Tibial artery (tissue), 4 donors: ENCODE measurements at regions not wholly inside any gene's neighbourhood (a gene's known extent, or its start where the extent isn't known, plus 50 kb on each side); places are given as distances from the start of the nearest gene placed in this dataset.

Experiments
- DNase-seq, 2 donors: peaks; one replicate each; pipeline ENCODE4 v3.0.0-alpha.2; 2019
- H3K27ac ChIP-seq, 2 donors: fragments of 200-600 bp; sonication (generic) in 1 of 2; 1 replicate in 1 of 2; 2 replicates in 1 of 2; pipeline ENCODE4 v1.5.1; 2018 to 2019; ENCODE audit warnings: mild to moderate bottlenecking in 1 of 2
- H3K27me3 ChIP-seq, 2 donors: fragments of 200-600 bp; sonication (generic) in 1 of 2; one replicate each; pipeline versions ENCODE4 v1.5.1 to v1.6.0; 2016 to 2019
- H3K36me3 ChIP-seq, 3 donors: fragments of 200-600 bp; sonication (generic) in 2 of 3; one replicate each; pipeline ENCODE4 v1.5.1; 2016 to 2019; ENCODE audit warnings: mild to moderate bottlenecking in 2 of 3
- H3K4me1 ChIP-seq, 4 donors: fragments of 200-600 bp; sonication (generic) in 2 of 4; 1 replicate in 3 of 4; 2 replicates in 1 of 4; pipeline ENCODE4 v1.5.1; 2016 to 2019
- H3K4me3 ChIP-seq, 2 donors: fragments of 200-600 bp; sonication (generic) in 1 of 2; 1 replicate in 1 of 2; 2 replicates in 1 of 2; pipeline ENCODE4 v1.5.1; 2018 to 2019; ENCODE audit warnings: mild to moderate bottlenecking in 2 of 2
- H3K9me3 ChIP-seq, 3 donors: fragments of 200-600 bp; sonication (generic) in 1 of 3; one replicate each; pipeline ENCODE4 v1.5.1; 2016 to 2019
- intact Hi-C: fragments of 100-400 bp; cut with DNase I; formaldehyde crosslinking; loops from one replicate; pipeline ENCODE4 v1.15.0; 2023; ENCODE audit warnings: low total_unique reads
- TF ChIP-seq, protein P1 (sequence below), 2 experiments: fragments of 200-600 bp in 1 of 2; fragments of 450-650 bp in 1 of 2; IDR thresholded peaks; one replicate each; pipeline ENCODE4 v1.5.1; 2017 to 2019; ENCODE audit warnings: antibody characterized with exemption in 2 of 2, mild to moderate bottlenecking in 1 of 2, moderate library complexity in 1 of 2

DNA sequence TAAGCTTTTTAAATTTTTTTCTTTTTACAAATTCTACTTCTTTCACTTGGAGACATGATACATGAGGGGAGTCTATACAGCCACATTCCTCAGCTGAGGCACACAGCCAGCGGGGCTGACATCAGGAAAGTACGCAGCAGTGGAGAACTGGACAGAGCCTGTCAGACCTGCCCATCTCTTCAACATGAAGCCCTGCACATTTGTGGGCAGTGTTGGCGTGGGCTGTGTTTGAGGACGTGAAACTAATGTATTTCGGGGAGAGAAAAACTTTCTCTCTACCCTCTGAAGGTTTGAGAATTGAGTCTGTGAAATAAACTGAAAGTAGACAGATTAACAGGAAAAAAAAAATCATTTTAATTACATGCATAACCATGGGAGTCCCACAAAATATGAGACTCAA, 84.8 kb upstream of the HTATIP2 start:
- Histone ChIP-seq H3K27ac (no peak overlapping the region), H3K4me3 (no peak overlapping the region), H3K27me3 (peaks cover 0 to 5% of the 10 kb centered on the region in 2 donors), H3K9me3 (peaks cover 0 to 5% (median 0%) of the 10 kb centered on the region in 3 donors), H3K4me1 (no peaks in the 10 kb centered on the region), H3K36me3 (no peaks in the 10 kb centered on the region)
- no peak for DNase-seq
- TF ChIP-seq, protein P1, sequence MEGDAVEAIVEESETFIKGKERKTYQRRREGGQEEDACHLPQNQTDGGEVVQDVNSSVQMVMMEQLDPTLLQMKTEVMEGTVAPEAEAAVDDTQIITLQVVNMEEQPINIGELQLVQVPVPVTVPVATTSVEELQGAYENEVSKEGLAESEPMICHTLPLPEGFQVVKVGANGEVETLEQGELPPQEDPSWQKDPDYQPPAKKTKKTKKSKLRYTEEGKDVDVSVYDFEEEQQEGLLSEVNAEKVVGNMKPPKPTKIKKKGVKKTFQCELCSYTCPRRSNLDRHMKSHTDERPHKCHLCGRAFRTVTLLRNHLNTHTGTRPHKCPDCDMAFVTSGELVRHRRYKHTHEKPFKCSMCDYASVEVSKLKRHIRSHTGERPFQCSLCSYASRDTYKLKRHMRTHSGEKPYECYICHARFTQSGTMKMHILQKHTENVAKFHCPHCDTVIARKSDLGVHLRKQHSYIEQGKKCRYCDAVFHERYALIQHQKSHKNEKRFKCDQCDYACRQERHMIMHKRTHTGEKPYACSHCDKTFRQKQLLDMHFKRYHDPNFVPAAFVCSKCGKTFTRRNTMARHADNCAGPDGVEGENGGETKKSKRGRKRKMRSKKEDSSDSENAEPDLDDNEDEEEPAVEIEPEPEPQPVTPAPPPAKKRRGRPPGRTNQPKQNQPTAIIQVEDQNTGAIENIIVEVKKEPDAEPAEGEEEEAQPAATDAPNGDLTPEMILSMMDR (IDR thresholded peaks at IDR 0.05) = no peak
- intact Hi-C loops = no loop called here

DNA sequence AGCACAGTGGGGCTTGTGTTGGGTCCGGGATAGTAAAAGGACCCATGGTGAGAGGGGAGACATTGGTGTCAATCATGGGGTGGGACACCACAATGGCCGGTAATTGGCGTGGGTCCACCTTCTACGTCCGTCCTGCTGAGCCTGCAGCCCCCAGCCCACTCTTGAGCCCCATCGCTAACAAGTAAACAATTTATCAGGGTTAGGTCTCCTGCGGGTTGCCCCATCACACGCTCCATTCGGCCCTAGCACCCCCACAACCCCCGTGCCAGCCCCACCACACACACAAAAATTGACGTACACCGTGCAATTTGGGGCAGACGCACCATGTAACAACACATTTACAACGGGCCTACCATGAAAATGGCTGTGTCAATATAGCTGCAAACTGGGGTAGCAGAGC, 86.5 kb upstream of the HTATIP2 start:
- Histone ChIP-seq H3K9me3 (no peaks in the 10 kb centered on the region), H3K4me1 (no peaks in the 10 kb centered on the region), H3K27me3 (peaks cover 0 to 5% of the 10 kb centered on the region in 2 donors), H3K36me3 (no peaks in the 10 kb centered on the region), H3K4me3 (no peak overlapping the region), H3K27ac (no peak overlapping the region)
- no peak for DNase-seq
- intact Hi-C loops = no loop called here
- TF ChIP-seq, protein P1 (IDR thresholded peaks at IDR 0.05) = no peak

DNA sequence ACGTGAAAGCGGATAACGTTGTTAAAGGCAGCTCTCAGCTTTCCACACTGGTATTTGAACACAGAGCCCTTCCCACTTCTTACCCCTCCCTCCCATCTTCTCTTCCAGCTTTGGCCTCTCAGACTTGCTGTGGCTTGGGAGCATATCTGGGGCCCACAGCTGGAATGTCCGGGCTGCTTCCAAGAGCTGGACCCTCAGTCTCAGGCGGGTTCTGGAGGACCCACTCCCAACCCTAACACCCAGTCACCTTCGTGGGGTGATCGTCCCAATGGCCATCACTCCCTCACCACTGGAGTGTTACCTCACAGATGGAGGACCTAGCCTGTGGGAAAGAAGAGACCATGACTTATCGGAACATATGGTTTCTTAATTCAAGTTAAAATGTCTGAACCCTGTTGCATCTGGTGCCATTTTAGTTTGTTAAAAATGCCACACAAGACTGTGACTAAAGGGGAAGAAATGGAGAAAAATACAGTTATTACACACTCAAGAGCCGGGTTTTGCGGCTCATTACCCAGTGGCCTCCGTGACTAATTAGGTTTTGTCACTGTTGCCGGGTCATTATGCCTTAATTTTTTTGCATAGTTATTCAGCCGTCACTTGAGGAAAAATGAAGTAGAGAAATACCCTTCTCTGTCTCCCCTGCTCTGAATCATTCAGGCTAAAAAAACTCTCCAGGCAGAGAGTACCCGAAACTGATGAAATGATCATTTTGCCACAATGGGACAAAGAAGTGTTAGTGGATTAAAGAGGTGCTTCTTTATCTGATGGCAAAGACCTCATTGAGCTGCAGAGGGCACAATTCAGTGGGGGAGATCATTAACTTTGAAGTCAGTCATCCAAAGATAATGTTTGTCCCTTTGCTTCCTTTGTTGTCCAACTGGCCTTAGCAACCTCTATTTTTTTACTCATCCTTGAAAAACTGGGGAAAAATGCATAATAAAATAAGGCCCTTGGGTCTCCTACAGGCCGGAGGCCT, 87.2 kb upstream of the HTATIP2 start:
- no peak overlapping the region for H3K4me3 ChIP-seq
- no peak overlapping the region for H3K27ac ChIP-seq
- TF ChIP-seq, protein P1 (IDR thresholded peaks at IDR 0.05) = no peak
- no peaks in the 10 kb centered on the region for H3K36me3 ChIP-seq
- intact Hi-C loops = no loop called here
- H3K27me3 ChIP-seq = peaks cover 0 to 5% of the 10 kb centered on the region in 2 donors
- no peaks in the 10 kb centered on the region for H3K9me3 ChIP-seq
- H3K4me1 ChIP-seq = no peaks in the 10 kb centered on the region
- DNase-seq = no peak

DNA sequence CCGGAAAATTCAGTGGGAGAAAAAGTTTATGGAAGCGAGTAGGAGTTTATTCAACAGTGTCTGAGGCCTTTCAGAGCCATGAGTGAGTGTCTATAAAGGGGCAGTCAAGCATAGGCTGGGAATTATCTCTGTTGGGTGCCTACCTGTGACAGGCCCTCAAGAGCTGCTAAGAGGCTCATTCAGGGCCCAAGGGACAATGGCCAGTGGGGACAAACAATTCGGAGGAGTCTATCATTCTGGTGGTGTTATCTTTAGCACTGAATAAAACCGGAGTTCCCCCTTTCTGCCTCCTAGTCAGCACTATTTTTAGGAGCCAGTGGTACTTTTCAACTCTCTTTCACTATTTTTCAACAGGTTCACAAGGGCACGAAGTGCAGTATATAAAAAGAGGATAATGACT, 89.5 kb upstream of the HTATIP2 start:
- Histone ChIP-seq H3K4me1 (no peaks in the 10 kb centered on the region), H3K9me3 (no peaks in the 10 kb centered on the region), H3K27ac (no peak overlapping the region), H3K4me3 (no peak overlapping the region), H3K36me3 (no peaks in the 10 kb centered on the region), H3K27me3 (peaks cover 0 to 9% of the 10 kb centered on the region in 2 donors)
- TF ChIP-seq, protein P1 (IDR thresholded peaks at IDR 0.05) = no peak
- no peak for DNase-seq
- intact Hi-C loops = no loop called here

DNA sequence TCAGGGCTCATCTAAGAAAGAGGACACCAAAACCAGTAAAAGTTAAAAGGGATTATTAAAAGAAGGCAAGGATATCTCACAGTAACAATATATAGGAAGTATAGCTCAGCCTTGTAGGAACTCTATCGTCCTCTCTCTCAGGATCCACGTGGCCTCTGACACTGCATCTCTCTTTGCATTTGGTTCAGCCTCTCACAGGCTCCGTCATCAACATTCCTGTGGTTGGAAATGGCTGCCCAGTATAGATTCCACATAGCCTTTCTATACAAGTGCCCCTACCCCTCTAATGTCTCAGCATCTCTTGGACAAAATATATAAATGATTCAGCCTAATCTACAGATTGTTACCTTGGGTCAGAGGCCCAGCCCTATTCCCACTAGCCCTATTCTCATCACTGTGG, 101.3 kb upstream of the DBX1 start:
- DNase-seq = no peak
- intact Hi-C loops = no loop called here
- no peak overlapping the region for H3K4me3 ChIP-seq

More for the DNA sequence above, 101.3 kb upstream of the DBX1 start:
- no peaks in the 10 kb centered on the region for H3K36me3 ChIP-seq
- H3K27me3 ChIP-seq = peaks cover 0 to 6% of the 10 kb centered on the region in 2 donors
- H3K9me3 ChIP-seq = no peaks in the 10 kb centered on the region
- no peak overlapping the region for H3K27ac ChIP-seq
- TF ChIP-seq, protein P1 (IDR thresholded peaks at IDR 0.05) = no peak
- H3K4me1 ChIP-seq = peaks cover 0 to 10% (median 0%) of the 10 kb centered on the region in 4 donors
